ENCODE measurements at regions not wholly inside any gene's neighbourhood (a gene's known extent, or its start where the extent isn't known, plus 50 kb on each side); places are given as distances from the start of the nearest gene placed in this dataset.

- TF ChIP-seq POLR2A (IDR thresholded peaks at IDR 0.05) (no peak), CTCF (IDR thresholded peaks at IDR 0.05 in 8 of 11, conservative IDR thresholded peaks at IDR 0.05 in 3 of 11) (no peak)
Measured at GRCh38 chr4:157806184-157806583, 366.6 kb downstream of the GASK1B start.

Data from spleen (tissue), 7 donors.